HPDE6-E6E7 (cell line): ENCODE measurements at regions not wholly inside any gene's neighbourhood (a gene's known extent, or its start where the extent isn't known, plus 50 kb on each side); places are given as distances from the start of the nearest gene placed in this dataset.

Experiments
- DNase-seq: peaks from one replicate; pipeline ENCODE4 v3.0.0; 2011; ENCODE audit warnings: missing footprints; ENCODE audit errors: extremely low spot score

- DNase-seq = no peak
These were observed 643.8 kb upstream of the GALNTL6 start for GRCh38 chr4:171169396-171169795.

GRCh38 chr4:171162478-171162877, 650.7 kb upstream of the GALNTL6 start:
- no peak for DNase-seq

GRCh38 chr4:171157462-171158082, 655.6 kb upstream of the GALNTL6 start:
- no peak for DNase-seq

GRCh38 chr4:171142639-171143038, 670.6 kb upstream of the GALNTL6 start:
- no peak for DNase-seq

- DNase-seq = no peak
These were observed 671.2 kb upstream of the GALNTL6 start for GRCh38 chr4:171142045-171142444.

GRCh38 chr4:171130256-171130801, 682.9 kb upstream of the GALNTL6 start:
- no peak for DNase-seq

- no peak for DNase-seq
These were observed 695.1 kb upstream of the GALNTL6 start for GRCh38 chr4:171118091-171118490.

GRCh38 chr4:171117457-171117856, 695.7 kb upstream of the GALNTL6 start:
- DNase-seq = peak; percentile 15

GRCh38 chr4:171101845-171102244, 711.4 kb upstream of the GALNTL6 start:
- DNase-seq = no peak

GRCh38 chr4:171087089-171087488, 726.1 kb upstream of the GALNTL6 start:
- DNase-seq = no peak

GRCh38 chr4:171067422-171067821, 745.8 kb upstream of the GALNTL6 start:
- DNase-seq = no peak

GRCh38 chr4:171049380-171049779, 763.8 kb upstream of the GALNTL6 start:
- no peak for DNase-seq

- DNase-seq = no peak
These were observed 770.1 kb upstream of the GALNTL6 start for GRCh38 chr4:171042989-171043524.

- no peak for DNase-seq
These were observed 777.3 kb upstream of the GALNTL6 start for GRCh38 chr4:171035909-171036308.

- no peak for DNase-seq
These were observed 781.9 kb upstream of the GALNTL6 start for GRCh38 chr4:171031338-171031737.

GRCh38 chr4:171025776-171026175, 787.4 kb upstream of the GALNTL6 start:
- no peak for DNase-seq

- no peak for DNase-seq
These were observed 787.9 kb upstream of the GALNTL6 start for GRCh38 chr4:171025343-171025742.

- no peak for DNase-seq
These were observed 788.4 kb upstream of the GALNTL6 start for GRCh38 chr4:171024720-171025303.

- DNase-seq = no peak
These were observed 790.4 kb upstream of the GALNTL6 start for GRCh38 chr4:171022824-171023230.

- DNase-seq = no peak
These were observed 795.6 kb upstream of the GALNTL6 start for GRCh38 chr4:171017593-171017992.

- no peak for DNase-seq
These were observed 797.1 kb upstream of the GALNTL6 start for GRCh38 chr4:171016145-171016544.

- DNase-seq = no peak
These were observed 797.8 kb upstream of the GALNTL6 start for GRCh38 chr4:171015441-171015840.
